Suprapubic skin (tissue), 4 donors: ENCODE measurements at regions not wholly inside any gene's neighbourhood (a gene's known extent, or its start where the extent isn't known, plus 50 kb on each side); places are given as distances from the start of the nearest gene placed in this dataset.

Experiments
- CTCF ChIP-seq, 2 donors: fragments of 200-600 bp in 1 of 2; fragments of 450-650 bp in 1 of 2; sonication (generic) in 1 of 2; IDR thresholded peaks; one replicate each; pipeline ENCODE4 v1.5.1; 2016 to 2019; ENCODE audit warnings: antibody characterized with exemption in 2 of 2, mild to moderate bottlenecking in 1 of 2, moderate library complexity in 1 of 2
- POLR2A ChIP-seq, 2 donors: fragments of 450-650 bp; IDR thresholded peaks; one replicate each; pipeline ENCODE4 v1.6.1; 2017; ENCODE audit warnings: antibody characterized with exemption in 2 of 2, mild to moderate bottlenecking in 2 of 2, moderate library complexity in 2 of 2
- POLR2AphosphoS5 ChIP-seq, 3 donors: sonication (generic); formaldehyde crosslinking; IDR thresholded peaks; one replicate each; pipeline ENCODE4 v1.6.1; 2017; ENCODE audit warnings: antibody characterized with exemption in 3 of 3

GRCh38 chr12:115456946-115457689 is 773.1 kb upstream of the TBX3 start:
- no peak for TF ChIP-seq CTCF (IDR thresholded peaks at IDR 0.05)
- no peak for TF ChIP-seq POLR2AphosphoS5 (IDR thresholded peaks at IDR 0.05)
- TF ChIP-seq POLR2A (IDR thresholded peaks at IDR 0.05) = no peak
